Hematopoietic multipotent progenitor cell treated with erythropoietin and hydrocortisone succinate and interleukin-3 and kit ligand, for 8 days (in vitro differentiated cells): ENCODE measurements at regions not wholly inside any gene's neighbourhood (a gene's known extent, or its start where the extent isn't known, plus 50 kb on each side); places are given as distances from the start of the nearest gene placed in this dataset.

Experiments
- DNase-seq: peaks from one replicate; pipeline ENCODE4 v3.0.0-alpha.2; 2015

DNA sequence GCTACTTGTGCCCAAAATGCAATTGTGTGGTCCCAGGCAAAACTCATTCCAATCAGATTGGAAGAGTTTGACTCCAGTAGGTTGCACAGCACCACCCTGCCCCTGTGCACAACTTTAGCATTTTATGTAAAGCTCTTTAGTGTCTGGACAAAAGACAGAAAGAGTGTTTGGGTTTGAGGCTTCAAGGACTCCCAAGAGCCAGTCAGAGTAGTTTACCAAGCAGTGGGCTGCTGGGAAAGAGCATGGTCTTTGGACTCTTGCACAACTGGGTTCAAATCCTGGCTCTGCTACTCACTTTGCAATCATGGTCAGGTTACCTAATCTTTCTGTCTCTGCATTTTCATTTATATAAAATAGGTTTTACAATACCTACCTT, 75.8 kb upstream of the UMPS start:
- DNase-seq: no peak

DNA sequence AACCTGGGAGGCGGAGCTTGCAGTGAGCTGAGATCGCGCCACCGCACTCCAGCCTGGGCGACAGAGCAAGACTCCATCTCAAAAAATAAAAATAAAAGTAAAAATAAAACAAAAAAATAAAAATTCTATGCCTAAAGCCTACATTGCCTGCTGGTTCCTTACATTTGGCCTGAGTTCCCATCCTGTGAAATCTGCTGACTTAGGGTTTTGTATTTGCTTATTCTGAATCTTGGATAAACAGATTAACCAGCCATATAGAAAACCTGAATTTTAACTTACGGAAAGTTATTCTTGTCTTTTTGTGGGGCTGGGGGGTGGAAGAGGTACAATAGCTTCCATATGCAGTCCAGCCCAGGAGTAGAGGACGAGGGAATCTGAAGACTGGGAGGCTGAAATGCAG, 73.7 kb upstream of the UMPS start:
- DNase-seq: no peak

DNA sequence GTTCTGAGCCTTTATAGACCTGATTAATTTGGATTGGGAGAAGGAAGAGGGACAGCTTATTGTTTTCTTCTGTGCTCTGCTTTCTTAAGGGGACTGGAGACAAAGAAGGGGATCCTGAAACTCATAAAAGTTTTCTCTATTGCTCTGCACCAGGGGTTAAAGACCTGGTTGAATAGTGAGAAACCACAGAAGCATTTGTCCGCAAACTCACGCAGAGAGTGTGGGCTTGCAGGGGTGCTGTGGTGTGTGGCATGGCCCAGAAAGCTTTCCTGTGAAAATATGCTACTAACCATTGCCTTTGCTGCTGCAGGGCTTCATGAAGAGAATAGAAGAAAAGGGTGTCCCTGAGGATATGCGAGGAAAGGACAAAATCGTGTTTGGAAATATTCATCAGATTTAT, 73.1 kb upstream of the UMPS start:
- DNase-seq: no peak

DNA sequence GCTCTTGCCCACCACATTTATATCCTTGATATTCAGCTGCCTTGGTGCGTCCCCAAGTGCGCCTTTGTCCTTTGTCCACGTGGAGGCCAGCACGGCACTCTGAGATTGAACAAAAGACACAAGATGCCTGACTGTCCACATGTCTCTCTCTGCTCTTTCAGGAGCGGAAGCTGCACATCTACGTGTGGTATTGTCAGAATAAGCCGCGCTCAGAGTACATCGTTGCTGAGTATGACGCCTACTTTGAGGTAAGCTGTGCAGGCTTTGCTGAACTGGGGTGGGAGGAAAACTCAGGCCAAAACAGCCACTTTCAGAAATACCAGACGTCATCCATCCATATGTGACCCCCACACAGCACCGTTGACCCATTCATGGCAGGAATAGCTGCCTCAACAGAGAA, 72.0 kb upstream of the UMPS start:
- no peak for DNase-seq

DNA sequence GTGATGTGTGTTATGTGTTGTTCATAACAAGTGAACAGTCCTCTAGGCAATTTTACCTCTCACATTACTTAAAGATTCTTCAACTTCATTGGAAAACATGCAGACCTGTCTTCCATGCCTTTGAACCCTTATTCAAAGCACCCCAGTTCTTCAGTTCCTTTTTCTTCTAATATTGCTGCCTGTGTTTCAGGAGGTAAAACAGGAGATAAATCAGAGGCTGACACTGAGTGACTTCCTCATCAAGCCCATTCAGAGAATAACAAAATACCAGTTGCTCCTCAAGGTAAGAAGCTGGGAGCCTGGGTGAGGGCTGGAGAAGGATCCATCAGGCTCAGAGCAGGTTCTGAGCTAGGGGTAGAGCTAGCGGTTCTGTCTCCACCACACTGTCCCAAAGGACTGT, 71.1 kb upstream of the UMPS start:
- DNase-seq: no peak

DNA sequence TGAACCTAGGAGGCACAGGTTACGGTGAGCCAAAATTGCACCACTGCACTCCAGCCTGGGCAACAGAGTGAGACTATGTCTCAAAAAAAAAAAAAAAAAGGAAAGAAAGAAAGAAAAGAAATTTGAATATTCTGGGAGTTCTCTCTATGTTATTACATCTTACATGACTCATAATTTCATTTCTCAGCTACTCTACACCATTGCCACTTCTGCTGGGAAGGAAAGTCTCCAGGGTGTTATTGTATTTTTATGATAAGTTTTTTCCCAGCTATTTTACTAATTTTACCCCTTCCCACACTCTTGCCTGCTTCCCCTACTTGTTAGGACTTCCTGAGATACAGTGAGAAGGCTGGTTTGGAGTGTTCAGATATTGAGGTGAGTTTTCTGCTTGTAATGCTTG, 69.7 kb upstream of the UMPS start:
- no peak for DNase-seq

DNA sequence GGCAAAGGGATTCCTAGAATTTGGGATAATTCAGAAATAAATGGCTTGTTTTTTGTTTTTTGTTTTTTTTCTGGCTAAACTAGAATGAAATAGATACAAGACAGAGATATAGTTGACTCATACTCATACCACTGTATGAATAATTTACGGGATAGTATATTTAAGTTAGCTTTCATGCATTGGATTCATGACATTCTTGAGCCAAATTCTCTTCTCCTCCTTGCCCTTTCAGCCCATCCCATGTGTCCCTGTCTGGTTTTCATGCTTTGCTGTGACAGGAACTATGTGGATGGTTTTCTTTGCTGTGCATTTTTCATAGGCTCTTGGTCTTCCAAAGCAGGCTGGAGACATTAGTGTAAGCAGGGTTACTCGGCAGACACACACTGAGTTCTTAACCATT, 66.6 kb upstream of the UMPS start:
- DNase-seq: no peak

DNA sequence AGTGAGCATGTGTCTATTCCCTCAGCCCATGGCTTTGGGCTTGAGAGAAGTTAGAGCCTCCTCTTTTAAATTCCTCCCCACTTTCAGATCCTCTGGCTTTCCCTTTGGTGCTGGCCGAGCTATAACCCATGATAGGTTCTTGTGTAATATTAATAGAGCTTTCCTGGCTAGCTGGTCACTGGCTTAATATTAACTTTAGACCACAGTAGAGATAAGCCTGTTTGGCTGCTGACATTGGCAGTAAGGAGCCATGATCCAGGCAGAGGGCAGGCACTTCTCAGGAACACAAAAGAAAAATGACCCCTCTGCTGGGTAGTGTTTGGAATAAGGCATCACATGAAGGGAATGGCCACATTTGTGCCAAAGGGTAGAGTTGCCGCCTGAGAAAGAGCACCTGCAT, 65.4 kb upstream of the UMPS start:
- DNase-seq: no peak

DNA sequence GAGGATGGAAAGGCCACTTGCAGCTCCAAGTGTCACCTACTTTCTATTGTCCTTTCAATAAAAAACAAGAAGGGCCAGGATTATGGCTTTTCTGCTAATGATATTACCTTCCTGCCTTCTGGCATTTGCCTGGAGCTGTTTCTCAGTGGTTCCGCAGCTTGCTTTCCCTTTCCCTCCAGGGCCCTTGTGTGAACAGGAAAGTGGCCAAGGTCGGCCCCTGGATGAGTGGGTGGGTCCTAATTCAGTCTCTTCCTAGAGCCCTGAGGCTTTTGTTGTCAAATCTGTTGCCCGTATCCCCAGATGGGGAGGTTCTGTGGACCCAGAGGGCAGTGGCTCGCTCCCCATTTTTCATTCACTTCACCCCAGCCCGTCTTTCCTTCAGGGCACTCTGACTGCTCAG, 64.2 kb upstream of the UMPS start:
- no peak for DNase-seq

DNA sequence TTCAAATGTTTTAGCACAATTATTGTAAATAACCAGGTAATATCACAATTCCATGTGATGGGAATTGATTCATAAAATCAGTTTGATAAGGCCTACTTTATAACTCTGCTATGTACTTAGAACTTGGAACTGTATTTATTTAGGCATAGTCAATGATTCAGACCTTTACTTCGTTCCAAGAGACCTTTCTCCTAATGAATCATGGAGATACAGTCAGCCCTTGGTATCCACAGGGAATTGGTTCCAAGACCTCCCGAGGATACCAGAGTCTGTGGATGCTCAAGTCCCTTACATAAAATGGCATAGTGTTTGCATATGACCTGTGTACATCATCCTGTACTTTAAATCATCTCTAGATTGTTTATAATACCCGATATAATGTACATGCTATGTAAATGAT, 60.8 kb upstream of the UMPS start:
- DNase-seq: no peak

DNA sequence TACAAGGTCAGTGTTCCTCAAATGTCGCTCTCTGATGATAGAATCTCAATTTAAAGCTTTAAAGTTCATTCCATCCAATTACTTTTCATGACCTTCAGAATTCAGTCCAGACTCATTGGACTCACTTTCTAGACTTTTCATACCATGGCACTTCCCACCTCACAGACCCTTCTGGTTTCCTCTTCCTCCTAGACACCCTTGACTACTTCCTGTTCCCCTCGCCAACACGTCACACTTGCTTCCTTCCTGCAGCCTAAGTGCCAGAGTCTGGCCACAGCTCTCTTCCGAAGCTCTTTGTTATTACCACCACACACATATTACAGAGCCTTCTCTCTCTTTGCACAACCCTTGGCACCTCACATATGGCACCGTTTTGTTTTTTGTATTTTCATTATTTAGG, 59.1 kb upstream of the UMPS start:
- no peak for DNase-seq

DNA sequence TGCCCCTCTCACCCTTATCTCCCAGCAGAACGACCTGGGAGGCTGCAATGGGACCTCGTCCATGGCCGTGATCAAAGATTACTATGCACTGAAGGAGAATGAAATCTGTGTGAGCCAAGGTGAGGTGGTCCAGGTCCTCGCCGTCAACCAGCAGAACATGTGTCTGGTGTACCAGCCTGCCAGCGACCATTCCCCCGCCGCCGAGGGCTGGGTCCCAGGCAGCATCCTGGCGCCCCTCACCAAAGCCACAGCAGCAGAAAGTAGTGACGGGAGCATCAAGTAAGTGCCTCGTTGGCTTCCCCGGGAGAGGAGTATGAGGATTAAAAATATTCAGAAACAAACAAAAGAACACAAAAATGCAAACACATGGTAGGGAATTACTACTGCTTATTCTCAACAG, 55.9 kb upstream of the UMPS start:
- no peak for DNase-seq

DNA sequence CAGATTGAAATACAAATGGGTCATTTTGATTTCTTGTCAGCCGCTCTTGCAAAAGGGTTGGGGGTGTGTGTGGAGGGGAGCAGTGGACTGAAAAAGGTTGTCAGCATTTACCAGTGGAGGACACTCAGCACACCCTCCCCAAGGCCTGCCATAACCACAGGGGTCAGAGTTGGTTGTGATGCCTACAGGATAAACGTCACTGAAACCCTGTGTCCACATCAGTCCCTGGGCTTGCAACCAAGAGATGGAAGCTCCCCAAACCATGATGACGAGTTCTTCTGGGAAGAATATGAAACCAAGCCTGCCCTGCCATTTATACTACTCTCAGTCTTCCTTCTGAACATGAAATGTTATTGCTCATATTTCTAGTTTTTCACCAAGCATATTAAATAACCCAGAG, 54.0 kb upstream of the UMPS start:
- no peak for DNase-seq

DNA sequence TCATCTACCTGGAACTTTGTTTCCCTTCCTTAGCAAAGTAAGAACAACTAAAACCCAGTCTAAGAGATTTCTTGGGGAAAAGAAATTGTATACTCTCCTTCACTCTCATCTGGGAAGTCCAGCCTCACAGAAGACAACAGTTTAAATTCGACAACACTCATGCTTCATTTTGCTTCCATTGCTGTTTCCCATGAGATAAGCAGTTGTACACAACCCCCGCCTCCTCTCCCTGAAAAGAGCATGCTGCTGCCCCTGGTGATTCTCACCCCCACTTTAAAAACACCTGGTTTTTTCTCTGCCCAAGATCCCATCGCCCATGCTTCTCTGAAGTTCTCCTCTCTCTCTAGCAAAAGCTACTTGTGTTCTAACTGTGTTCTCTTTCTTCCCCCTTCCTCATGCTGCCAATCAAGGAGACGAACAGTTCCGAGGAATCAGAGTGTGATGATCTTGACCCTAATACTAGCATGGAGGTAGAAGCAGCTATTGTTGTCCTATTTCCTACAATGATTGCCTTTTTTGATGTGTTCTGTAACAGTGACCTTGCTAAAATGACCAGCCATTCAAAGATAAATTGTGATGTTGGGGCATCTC, 51.1 kb upstream of the UMPS start:
- DNase-seq: no peak
